Activated T-cell treated with anti-CD3 and anti-CD28 coated beads, Interleukin-2, amount 50 U/mL, for 24 hours (primary cell): ENCODE measurements at regions not wholly inside any gene's neighbourhood (a gene's known extent, or its start where the extent isn't known, plus 50 kb on each side); places are given as distances from the start of the nearest gene placed in this dataset.

ENCODE experiments used
- DNase-seq: peaks from one replicate; pipeline ENCODE4 v3.0.0-alpha.2; 2020
- H3K27ac Mint-ChIP-seq: 2 replicates; pipeline ENCODE4 v1.8.0; 2020; ENCODE audit warnings: mild to moderate bottlenecking, mixed read lengths
- H3K27me3 Mint-ChIP-seq: 2 replicates; pipeline ENCODE4 v1.8.0; 2020; ENCODE audit warnings: mixed read lengths
- H3K36me3 Mint-ChIP-seq: 2 replicates; pipeline ENCODE4 v1.8.0; 2020; ENCODE audit warnings: low read depth, mixed read lengths
- H3K4me1 Mint-ChIP-seq: 2 replicates; pipeline ENCODE4 v1.8.0; 2020; ENCODE audit warnings: low read depth, mixed read lengths
- H3K4me3 Mint-ChIP-seq: 2 replicates; pipeline ENCODE4 v1.8.0; 2020; ENCODE audit warnings: mild to moderate bottlenecking, moderate library complexity, mixed read lengths
- H3K9me3 Mint-ChIP-seq: 2 replicates; pipeline ENCODE4 v1.8.0; 2020; ENCODE audit warnings: mixed read lengths

- Mint-ChIP-seq H3K36me3 (no peaks in the 10 kb centered on the region), H3K27ac (no peak overlapping the region), H3K4me3 (no peak overlapping the region), H3K4me1 (no peaks in the 10 kb centered on the region), H3K9me3 (no peaks in the 10 kb centered on the region), H3K27me3 (peaks cover 14% of the 10 kb centered on the region)
- DNase-seq: no peak
Observed at GRCh38 chr6:169072127-169073042, 181.3 kb downstream of the THBS2 start.

- no peak overlapping the region for H3K4me3 Mint-ChIP-seq
- H3K4me1 Mint-ChIP-seq: no peaks in the 10 kb centered on the region
- peaks cover 9% of the 10 kb centered on the region for H3K27me3 Mint-ChIP-seq
- no peaks in the 10 kb centered on the region for H3K36me3 Mint-ChIP-seq
- no peak for DNase-seq
- no peaks in the 10 kb centered on the region for H3K9me3 Mint-ChIP-seq
- H3K27ac Mint-ChIP-seq: no peak overlapping the region
Observed at GRCh38 chr6:169071394-169071793, 182.3 kb downstream of the THBS2 start.

- H3K27me3 Mint-ChIP-seq: peaks cover 9% of the 10 kb centered on the region
- no peaks in the 10 kb centered on the region for H3K4me1 Mint-ChIP-seq
- H3K4me3 Mint-ChIP-seq: no peak overlapping the region
- DNase-seq: no peak
- H3K9me3 Mint-ChIP-seq: no peaks in the 10 kb centered on the region
- no peaks in the 10 kb centered on the region for H3K36me3 Mint-ChIP-seq
- no peak overlapping the region for H3K27ac Mint-ChIP-seq
Observed at GRCh38 chr6:169070506-169071176, 183.0 kb downstream of the THBS2 start.

- Mint-ChIP-seq H3K36me3 (no peaks in the 10 kb centered on the region), H3K27me3 (peaks cover 11% of the 10 kb centered on the region), H3K4me1 (no peaks in the 10 kb centered on the region), H3K9me3 (no peaks in the 10 kb centered on the region), H3K27ac (no peak overlapping the region), H3K4me3 (no peak overlapping the region)
- no peak for DNase-seq
Observed at GRCh38 chr6:169069356-169069755, 184.3 kb downstream of the THBS2 start.

DNA sequence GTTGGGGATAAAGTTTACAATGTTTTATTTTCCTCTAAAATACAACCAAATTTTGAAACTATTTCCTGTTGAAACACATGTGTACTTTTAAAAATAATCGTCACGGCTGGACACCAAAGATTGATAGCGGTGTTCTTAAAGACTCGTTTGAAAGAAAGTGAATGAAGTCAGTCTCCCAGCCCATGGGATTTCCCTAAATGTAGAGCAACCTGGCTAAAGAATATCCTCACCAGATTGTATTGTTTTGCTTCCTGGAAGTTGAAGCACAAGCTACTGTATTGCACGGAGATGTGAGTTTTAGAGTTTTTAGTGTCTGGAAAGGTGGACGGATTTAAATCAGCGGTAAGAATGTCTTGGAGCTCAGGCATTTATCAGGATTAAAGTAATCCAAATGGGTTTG, 189.5 kb downstream of the THBS2 start:
- peaks cover 3% of the 10 kb centered on the region for H3K27me3 Mint-ChIP-seq
- no peak overlapping the region for H3K4me3 Mint-ChIP-seq
- no peaks in the 10 kb centered on the region for H3K36me3 Mint-ChIP-seq
- H3K4me1 Mint-ChIP-seq: no peaks in the 10 kb centered on the region
- DNase-seq: no peak
- H3K9me3 Mint-ChIP-seq: no peaks in the 10 kb centered on the region
- no peak overlapping the region for H3K27ac Mint-ChIP-seq

DNA sequence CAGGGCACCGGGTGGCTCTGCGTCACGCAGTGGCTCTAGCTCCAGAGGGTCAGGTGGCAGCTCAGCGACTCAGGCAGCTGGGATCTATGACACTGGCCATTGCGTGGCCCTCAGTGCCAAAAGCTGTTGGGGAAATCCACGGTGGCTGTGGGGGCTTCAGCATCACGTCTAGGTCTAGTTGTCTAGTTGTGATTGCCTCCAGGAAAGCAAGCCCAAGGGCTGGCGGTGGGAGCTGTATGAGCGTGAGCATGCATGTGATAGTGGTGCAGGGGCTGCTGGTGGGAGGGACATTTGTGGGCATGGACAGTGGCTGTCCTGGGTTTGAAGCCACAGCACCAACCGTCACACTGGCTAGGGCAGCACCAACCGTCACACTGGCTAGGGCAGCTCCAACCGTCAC, 191.4 kb downstream of the THBS2 start:
- no peaks in the 10 kb centered on the region for H3K9me3 Mint-ChIP-seq
- no peaks in the 10 kb centered on the region for H3K36me3 Mint-ChIP-seq
- no peak for DNase-seq
- no peak overlapping the region for H3K27ac Mint-ChIP-seq
- H3K4me1 Mint-ChIP-seq: no peaks in the 10 kb centered on the region
- H3K4me3 Mint-ChIP-seq: no peak overlapping the region
- peaks cover 6% of the 10 kb centered on the region for H3K27me3 Mint-ChIP-seq

- Mint-ChIP-seq H3K27ac (no peak overlapping the region), H3K27me3 (peaks cover 9% of the 10 kb centered on the region), H3K9me3 (no peaks in the 10 kb centered on the region), H3K36me3 (no peaks in the 10 kb centered on the region), H3K4me1 (no peaks in the 10 kb centered on the region), H3K4me3 (no peak overlapping the region)
- DNase-seq: no peak
Observed at GRCh38 chr6:169058634-169059033, 195.0 kb downstream of the THBS2 start.

DNA sequence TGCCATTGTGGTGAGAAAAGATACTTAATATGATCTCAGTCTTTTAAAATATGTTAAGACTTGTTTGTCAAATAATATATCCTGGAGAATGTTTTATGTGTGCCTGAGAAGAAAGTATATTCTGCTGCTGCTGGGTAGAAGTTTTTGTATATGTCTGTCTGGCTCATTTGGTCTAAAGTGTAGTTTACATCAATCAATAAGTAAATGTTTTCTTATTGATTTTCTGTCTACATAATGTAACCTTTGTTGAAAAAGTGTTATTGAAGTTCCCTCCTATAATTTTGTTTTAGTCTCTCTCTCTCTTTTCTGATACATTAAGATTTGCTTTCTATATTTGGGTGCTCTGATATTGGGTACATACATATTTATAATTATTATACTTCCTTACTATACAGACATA, 201.2 kb downstream of the THBS2 start:
- Mint-ChIP-seq H3K36me3 (no peaks in the 10 kb centered on the region), H3K27ac (no peak overlapping the region), H3K9me3 (no peaks in the 10 kb centered on the region), H3K27me3 (peaks cover 25% of the 10 kb centered on the region), H3K4me1 (no peaks in the 10 kb centered on the region), H3K4me3 (no peak overlapping the region)
- no peak for DNase-seq

DNA sequence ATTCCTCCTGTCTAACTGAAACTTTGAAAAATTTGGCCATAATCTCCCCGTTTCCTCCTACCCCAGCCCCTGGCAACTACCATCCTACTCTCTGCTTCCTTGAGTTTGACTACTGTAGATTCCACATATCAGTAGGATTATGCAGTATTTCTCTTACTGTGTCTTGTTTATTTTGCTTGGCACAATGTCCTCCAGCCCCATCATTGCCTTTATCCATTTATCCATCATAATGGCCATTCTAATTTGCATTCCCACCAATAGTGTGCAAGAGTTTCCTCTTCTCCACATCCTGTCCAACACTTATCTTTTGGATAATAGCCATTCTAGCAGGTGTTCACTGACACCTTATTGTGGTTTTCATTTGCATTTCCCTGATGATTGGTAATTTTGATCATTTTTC, 202.3 kb downstream of the THBS2 start:
- DNase-seq: no peak
- H3K9me3 Mint-ChIP-seq: no peaks in the 10 kb centered on the region
- H3K4me3 Mint-ChIP-seq: no peak overlapping the region
- no peaks in the 10 kb centered on the region for H3K4me1 Mint-ChIP-seq
- H3K27me3 Mint-ChIP-seq: peaks cover 25% of the 10 kb centered on the region
- no peak overlapping the region for H3K27ac Mint-ChIP-seq
- no peaks in the 10 kb centered on the region for H3K36me3 Mint-ChIP-seq

- no peak for DNase-seq
- no peaks in the 10 kb centered on the region for H3K9me3 Mint-ChIP-seq
- peaks cover 19% of the 10 kb centered on the region for H3K27me3 Mint-ChIP-seq
- H3K4me1 Mint-ChIP-seq: no peaks in the 10 kb centered on the region
- no peaks in the 10 kb centered on the region for H3K36me3 Mint-ChIP-seq
- H3K27ac Mint-ChIP-seq: no peak overlapping the region
- no peak overlapping the region for H3K4me3 Mint-ChIP-seq
Observed at GRCh38 chr6:169048865-169049205, 204.8 kb downstream of the THBS2 start.

DNA sequence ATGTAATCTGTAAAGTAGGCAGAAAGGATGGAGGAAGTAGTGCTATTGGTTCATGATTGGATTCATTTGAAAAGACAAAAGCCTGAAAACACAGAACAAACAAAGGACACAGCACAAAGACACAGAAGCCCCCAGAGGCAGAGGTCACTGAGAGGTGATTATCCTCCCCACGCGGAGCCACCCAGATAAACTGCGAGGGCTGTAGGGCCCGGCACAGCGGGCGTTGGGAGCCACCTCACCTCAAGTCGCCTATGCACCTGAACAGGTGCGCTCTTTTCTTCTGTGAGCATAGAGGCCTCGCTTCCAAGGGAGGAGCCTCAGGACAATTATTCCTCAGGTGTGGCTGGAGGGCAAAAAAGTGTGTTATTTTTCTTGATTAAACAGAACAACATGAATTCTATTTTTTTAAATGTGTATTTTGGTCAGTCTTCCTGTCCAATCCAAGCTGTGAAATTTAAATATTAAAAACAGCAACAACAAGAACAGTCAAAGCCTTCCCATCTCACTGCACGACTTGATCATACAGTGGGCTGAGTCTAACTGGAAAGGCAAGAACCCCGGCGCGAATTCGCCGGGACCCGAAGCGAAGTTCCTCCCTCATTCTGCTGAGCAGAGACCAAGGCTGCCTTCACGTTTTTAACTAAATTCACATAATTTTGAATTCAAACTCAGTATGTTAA, 205.3 kb downstream of the THBS2 start:
- H3K36me3 Mint-ChIP-seq: no peaks in the 10 kb centered on the region
- no peak for DNase-seq
- no peak overlapping the region for H3K4me3 Mint-ChIP-seq
- no peaks in the 10 kb centered on the region for H3K4me1 Mint-ChIP-seq
- no peak overlapping the region for H3K27ac Mint-ChIP-seq
- H3K27me3 Mint-ChIP-seq: peaks cover 16% of the 10 kb centered on the region
- no peaks in the 10 kb centered on the region for H3K9me3 Mint-ChIP-seq

DNA sequence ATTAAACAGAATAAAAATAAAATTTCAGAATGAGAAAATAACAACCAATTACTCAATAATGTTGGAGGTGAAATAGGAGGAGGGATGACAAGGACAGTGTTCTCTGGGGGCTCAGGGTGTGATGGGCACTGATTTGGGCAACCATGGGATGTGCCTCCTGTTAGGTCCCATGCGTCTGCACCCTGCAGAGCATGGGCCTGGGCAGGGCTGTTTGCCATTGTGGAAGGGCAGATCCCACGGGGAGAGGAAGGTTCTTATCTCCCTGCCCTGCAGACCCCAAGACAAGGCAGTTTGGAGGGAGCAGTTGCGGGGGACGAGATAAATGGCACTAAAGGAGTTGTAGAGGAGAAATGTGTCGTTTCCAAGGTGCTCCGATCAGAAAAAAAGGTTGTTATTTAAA, 206.3 kb downstream of the THBS2 start:
- Mint-ChIP-seq H3K4me3 (no peak overlapping the region), H3K36me3 (no peaks in the 10 kb centered on the region), H3K27ac (no peak overlapping the region), H3K4me1 (no peaks in the 10 kb centered on the region), H3K9me3 (no peaks in the 10 kb centered on the region), H3K27me3 (peaks cover 13% of the 10 kb centered on the region)
- DNase-seq: no peak

DNA sequence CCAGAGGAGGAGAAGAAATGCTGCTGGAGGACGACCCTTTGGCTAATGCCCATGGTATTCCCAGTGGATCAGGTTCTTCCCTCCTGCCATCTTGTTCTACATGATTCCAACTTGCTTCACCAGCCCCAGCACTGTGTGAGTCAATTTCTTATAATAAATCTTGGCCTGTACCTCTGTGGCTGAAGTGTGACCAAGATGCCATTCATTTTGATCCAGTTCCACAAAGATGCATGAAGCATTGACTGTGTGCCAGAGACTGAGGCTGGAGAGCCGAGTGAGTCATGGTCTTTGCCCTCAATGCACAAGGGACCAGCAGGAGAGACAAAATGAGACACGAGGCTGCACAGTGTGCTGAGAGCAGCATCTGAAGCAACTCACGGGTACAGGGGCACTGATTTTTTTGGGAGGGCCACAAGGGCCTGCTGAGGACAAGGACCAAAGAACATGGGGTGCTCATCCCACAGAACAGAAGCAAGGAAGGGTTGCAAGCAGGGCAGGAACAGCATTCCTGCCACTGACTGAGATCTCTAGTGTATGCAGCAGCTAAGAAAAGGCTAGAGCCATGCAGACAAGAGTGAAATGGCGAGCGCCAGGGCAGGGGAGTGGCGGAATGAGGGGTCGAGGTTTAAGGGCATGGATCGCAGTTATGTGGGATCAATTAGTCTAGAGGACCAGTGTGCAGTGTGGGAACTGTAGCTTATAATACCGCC, 207.0 kb downstream of the THBS2 start:
- H3K4me1 Mint-ChIP-seq: no peaks in the 10 kb centered on the region

DNA sequence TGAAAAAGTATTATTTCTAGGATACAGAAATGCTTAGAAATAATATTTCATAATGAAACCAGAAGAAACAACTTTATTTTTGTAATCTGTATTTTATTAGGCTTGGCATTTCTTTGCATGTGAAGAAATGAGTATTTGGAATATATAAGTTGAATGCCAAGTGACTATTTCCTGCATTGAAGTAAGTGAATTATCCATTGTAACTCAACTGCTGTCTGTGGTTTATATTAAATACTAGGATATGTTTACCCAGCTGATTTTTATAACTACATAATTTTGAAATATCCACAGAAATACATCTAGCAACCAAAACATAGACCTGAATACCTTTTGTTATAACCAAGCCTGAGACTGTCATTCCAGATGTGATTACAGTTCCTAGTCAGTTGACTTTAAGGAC, 207.6 kb downstream of the THBS2 start:
- no peaks in the 10 kb centered on the region for H3K9me3 Mint-ChIP-seq
- no peaks in the 10 kb centered on the region for H3K4me1 Mint-ChIP-seq
- peaks cover 1% of the 10 kb centered on the region for H3K27me3 Mint-ChIP-seq
- DNase-seq: no peak
- no peak overlapping the region for H3K4me3 Mint-ChIP-seq
- no peak overlapping the region for H3K27ac Mint-ChIP-seq
- H3K36me3 Mint-ChIP-seq: no peaks in the 10 kb centered on the region

More for the DNA sequence above, 207.0 kb downstream of the THBS2 start:
- no peaks in the 10 kb centered on the region for H3K36me3 Mint-ChIP-seq
- no peak for DNase-seq
- no peak overlapping the region for H3K4me3 Mint-ChIP-seq
- H3K27me3 Mint-ChIP-seq: peaks cover 8% of the 10 kb centered on the region
- H3K27ac Mint-ChIP-seq: no peak overlapping the region
- no peaks in the 10 kb centered on the region for H3K9me3 Mint-ChIP-seq
